Caco-2 (cell line): ENCODE measurements at regions not wholly inside any gene's neighbourhood (a gene's known extent, or its start where the extent isn't known, plus 50 kb on each side); places are given as distances from the start of the nearest gene placed in this dataset.

Experiments used
- BruUV-seq: library from RNA; stranded (reverse); fragments of 400-500 nt; replicated peaks from 2 replicates; lab custom pipeline; 2021; lab: Mats Ljungman, UMichigan
- CTCF ChIA-PET: fragments of 300-600 bp; sonication (Branson Sonifier 250); formaldehyde crosslinking; loops from one replicate; lab custom pipeline; 2022; ENCODE audit warnings: antibody characterized with exemption; lab: Charles Lee
- POLR2A ChIA-PET: fragments of 300-600 bp; sonication (Branson Sonifier 250); formaldehyde crosslinking; loops from one replicate; lab custom pipeline; 2022; ENCODE audit warnings: antibody characterized with exemption; lab: Charles Lee
- DNase-seq, 2 experiments: peaks; one replicate each; pipeline versions ENCODE4 v3.0.0 to v3.0.0-alpha.2; 2020 to 2022
- H3K27me3 ChIP-seq: replicated peaks from 2 replicates; pipeline ENCODE4 v1.6.0; 2011; ENCODE audit warnings: low read length; ENCODE audit not compliant: control insufficient read depth, insufficient read depth
- H3K36me3 ChIP-seq: 2 replicates; pipeline ENCODE4 v1.5.1; 2011; ENCODE audit warnings: low read length; ENCODE audit not compliant: control insufficient read depth, insufficient read depth
- H3K4me1 ChIP-seq: fragments of 250-450 bp; sonication (Bioruptor Pico); 2 replicates; pipeline ENCODE4 v1.5.1; 2020; ENCODE audit warnings: mild to moderate bottlenecking
- H3K4me3 ChIP-seq: 2 replicates; pipeline ENCODE4 v1.5.1; 2011; ENCODE audit warnings: low read depth, mild to moderate bottlenecking, control low read depth, low read length
- H3K9me3 ChIP-seq: fragments of 250-450 bp; sonication (Bioruptor Pico); 2 replicates; pipeline ENCODE4 v1.5.1; 2020; ENCODE audit warnings: mild to moderate bottlenecking, moderate library complexity
- H3K27ac Mint-ChIP-seq: one replicate; pipeline ENCODE4 v1.8.0; 2022; ENCODE audit warnings: mixed read lengths; ENCODE audit not compliant: unreplicated experiment
- H3K27me3 Mint-ChIP-seq: one replicate; pipeline ENCODE4 v1.8.0; 2022; ENCODE audit warnings: mixed read lengths; ENCODE audit not compliant: insufficient read depth, unreplicated experiment
- H3K36me3 Mint-ChIP-seq: one replicate; pipeline ENCODE4 v1.8.0; 2022; ENCODE audit warnings: mild to moderate bottlenecking, mixed read lengths; ENCODE audit not compliant: insufficient read depth, unreplicated experiment
- H3K4me1 Mint-ChIP-seq: one replicate; pipeline ENCODE4 v1.8.0; 2022; ENCODE audit warnings: low read depth, mixed read lengths; ENCODE audit not compliant: unreplicated experiment
- H3K4me3 Mint-ChIP-seq: one replicate; pipeline ENCODE4 v1.8.0; 2022; ENCODE audit warnings: mild to moderate bottlenecking, moderate library complexity, mixed read lengths; ENCODE audit not compliant: unreplicated experiment
- H3K9me3 Mint-ChIP-seq: one replicate; pipeline ENCODE4 v1.8.0; 2022; ENCODE audit warnings: mixed read lengths; ENCODE audit not compliant: unreplicated experiment
- CTCF ChIP-seq, 2 experiments: fragments of 200-600 bp in 1 of 2; IDR thresholded peaks; 1 replicate in 1 of 2; 2 replicates in 1 of 2; pipeline versions ENCODE4 v1.5.1 to v1.8.0; 2011 to 2022; ENCODE audit warnings: antibody characterized with exemption in 1 of 2, control low read depth in 1 of 2, inconsistent platforms in 1 of 2, low read depth in 1 of 2, low read length in 1 of 2, mild to moderate bottlenecking in 1 of 2, moderate library complexity in 1 of 2; ENCODE audit not compliant: insufficient read depth in 1 of 2, severe bottlenecking in 1 of 2, unreplicated experiment in 1 of 2
- intact Hi-C: fragments of 100-400 bp; cut with micrococcal nuclease; formaldehyde crosslinking; loops from one replicate; pipeline ENCODE4 v1.10.0; 2022; ENCODE audit not compliant: unreplicated experiment

- BruUV-seq: no TSS peak
- DNase-seq: no peak
- no peaks in the 10 kb centered on the region for H3K4me1 Mint-ChIP-seq
Measured at GRCh38 chr9:79807971-79808370, 236.2 kb downstream of the TLE4 start.

GRCh38 chr9:79806086-79806485, 234.3 kb downstream of the TLE4 start:
- DNase-seq: no peak
- no peaks in the 10 kb centered on the region for H3K4me1 ChIP-seq
- H3K4me1 Mint-ChIP-seq: no peaks in the 10 kb centered on the region
- no peaks in the 10 kb centered on the region for H3K36me3 Mint-ChIP-seq
- H3K27ac Mint-ChIP-seq: no peak overlapping the region
- no peaks in the 10 kb centered on the region for H3K27me3 Mint-ChIP-seq
- no peak overlapping the region for H3K4me3 Mint-ChIP-seq
- intact Hi-C loops: no loop called here
- ChIA-PET CTCF (no interaction called here), POLR2A (no interaction called here)
- no peaks in the 10 kb centered on the region for H3K36me3 ChIP-seq
- no peak overlapping the region for H3K4me3 ChIP-seq
- TF ChIP-seq CTCF (IDR thresholded peaks at IDR 0.05; ENCODE audit: insufficient read depth in 1 of 2, low read depth in 1 of 2, low read length in 1 of 2, severe bottlenecking in 1 of 2, unreplicated experiment in 1 of 2): no peak
- no TSS peak for BruUV-seq
- H3K27me3 ChIP-seq: no peaks in the 10 kb centered on the region
- no peaks in the 10 kb centered on the region for H3K9me3 ChIP-seq
- H3K9me3 Mint-ChIP-seq: no peaks in the 10 kb centered on the region

More at GRCh38 chr9:79807971-79808370, 236.2 kb downstream of the TLE4 start:
- intact Hi-C loops: no loop called here
- Histone ChIP-seq H3K27me3 (no peaks in the 10 kb centered on the region), H3K36me3 (no peaks in the 10 kb centered on the region), H3K4me3 (no peak overlapping the region), H3K4me1 (no peaks in the 10 kb centered on the region), H3K9me3 (no peaks in the 10 kb centered on the region)
- Mint-ChIP-seq H3K4me3 (no peak overlapping the region), H3K9me3 (no peaks in the 10 kb centered on the region), H3K27me3 (no peaks in the 10 kb centered on the region), H3K36me3 (no peaks in the 10 kb centered on the region), H3K27ac (no peak overlapping the region)
- POLR2A ChIA-PET: no interaction called here
- no peak for TF ChIP-seq CTCF (IDR thresholded peaks at IDR 0.05; ENCODE audit: insufficient read depth in 1 of 2, low read depth in 1 of 2, low read length in 1 of 2, severe bottlenecking in 1 of 2, unreplicated experiment in 1 of 2)
- CTCF ChIA-PET: no interaction called here

GRCh38 chr9:79801459-79801858, 229.7 kb downstream of the TLE4 start:
- no peaks in the 10 kb centered on the region for H3K27me3 ChIP-seq
- ChIA-PET POLR2A (no interaction called here), CTCF (no interaction called here)
- TF ChIP-seq CTCF (IDR thresholded peaks at IDR 0.05; ENCODE audit: insufficient read depth in 1 of 2, low read depth in 1 of 2, low read length in 1 of 2, severe bottlenecking in 1 of 2, unreplicated experiment in 1 of 2): no peak
- no peak overlapping the region for H3K4me3 ChIP-seq
- Mint-ChIP-seq H3K27me3 (no peaks in the 10 kb centered on the region), H3K4me1 (no peaks in the 10 kb centered on the region), H3K27ac (no peak overlapping the region), H3K4me3 (no peak overlapping the region), H3K36me3 (no peaks in the 10 kb centered on the region), H3K9me3 (no peaks in the 10 kb centered on the region)
- H3K36me3 ChIP-seq: no peaks in the 10 kb centered on the region
- intact Hi-C loops: no loop called here
- H3K4me1 ChIP-seq: no peaks in the 10 kb centered on the region
- H3K9me3 ChIP-seq: no peaks in the 10 kb centered on the region
- no peak for DNase-seq
- BruUV-seq: no TSS peak
